Pancreas (tissue), 10 donors: ENCODE measurements at regions not wholly inside any gene's neighbourhood (a gene's known extent, or its start where the extent isn't known, plus 50 kb on each side); places are given as distances from the start of the nearest gene placed in this dataset.

ENCODE experiments used
- ATAC-seq, 4 donors: fragments of 200-7000 bp; cut with Tn5 transposase; one replicate each; pipeline versions ENCODE4 v1.8.0 to v1.9.1; 2020; ENCODE audit warnings: mild to moderate bottlenecking in 4 of 4, moderate library complexity in 4 of 4
- DNase-seq, 6 donors: peaks; one replicate each; pipeline ENCODE4 v3.0.0-alpha.2; 2020
- FAIRE-seq: peaks from 2 replicates; lab custom pipeline; 2012; peaks lifted over from hg19 to GRCh38; lab: Jason Lieb, UNC
- H3K27ac ChIP-seq, 4 donors: fragments of 200-600 bp; sonication (generic); 1 replicate in 3 of 4; 2 replicates in 1 of 4; pipeline versions ENCODE4 v1.5.0 to v1.8.0; 2020
- H3K27me3 ChIP-seq, 4 donors: fragments of 200-600 bp; one replicate each; pipeline ENCODE4 v1.8.0; 2021
- H3K36me3 ChIP-seq, 3 donors: fragments of 200-600 bp; sonication (generic) in 1 of 3; one replicate each; pipeline versions ENCODE4 v1.5.0 to v1.8.0; 2020 to 2021
- H3K4me1 ChIP-seq, 3 donors: fragments of 200-600 bp; one replicate each; pipeline ENCODE4 v1.8.0; 2021
- H3K4me3 ChIP-seq, 4 donors: fragments of 200-600 bp; sonication (generic) in 2 of 4; one replicate each; pipeline versions ENCODE4 v1.5.0 to v1.8.0; 2020 to 2021
- H3K9me3 ChIP-seq, 4 donors: fragments of 200-600 bp; one replicate each; pipeline ENCODE4 v1.8.0; 2021
- CTCF ChIP-seq, 4 donors: fragments of 200-600 bp; sonication (generic) in 3 of 4; IDR thresholded peaks; one replicate each; pipeline versions ENCODE4 v1.5.0 to v1.8.0; 2021; ENCODE audit warnings: antibody characterized with exemption in 4 of 4
- WGBS, 2 donors: extraction: QIAGEN DNeasy Blood & Tissue Kit; methylation state at CpG; one replicate each; pipeline ENCODE4 v1.1.7; 2013; 5-methylcytosine and 5-hydroxymethylcytosine counted together
- intact Hi-C, 3 donors: fragments of 100-400 bp; cut with DNase I; formaldehyde crosslinking; loops; one replicate each; pipeline versions ENCODE4 v1.11.1 to v1.14.2; 2022
- donor health status: healthy with polysubstance abuse.
- donor health status: DM: no; HTN: no; CAD: no; lungs with moderate emphysema.
- donor health status: DM: no; HTN: no; CAD: no.
- donor health status: control.
- donor health status: control.
- donor health status: Bipolar disorder and iron deficiency.
- donor health status: DM: yes; HTN: yes; CAD: no.
- donor health status: DM: no; HTN: no; CAD: no.
- donor health status: DM: no; HTN: no; CAD: no.
- donor health status: DM: yes; HTN: yes; CAD: no.

GRCh38 chr18:71329114-71329513 is 1040.3 kb downstream of the SOCS6 start:
- Histone ChIP-seq H3K9me3 (no peaks in the 10 kb centered on the region), H3K36me3 (no peaks in the 10 kb centered on the region), H3K4me3 (no peak overlapping the region), H3K4me1 (no peaks in the 10 kb centered on the region), H3K27ac (no peak overlapping the region), H3K27me3 (no peaks in the 10 kb centered on the region)
- no peak for TF ChIP-seq CTCF (IDR thresholded peaks at IDR 0.05)
- DNase-seq (no peak), FAIRE-seq (no peak), ATAC-seq (no peak)
- intact Hi-C loops, result no loop called here
- 71 to 80% methylated on average over 3 of the region's 3 CpGs for WGBS, 2 donors

DNA sequence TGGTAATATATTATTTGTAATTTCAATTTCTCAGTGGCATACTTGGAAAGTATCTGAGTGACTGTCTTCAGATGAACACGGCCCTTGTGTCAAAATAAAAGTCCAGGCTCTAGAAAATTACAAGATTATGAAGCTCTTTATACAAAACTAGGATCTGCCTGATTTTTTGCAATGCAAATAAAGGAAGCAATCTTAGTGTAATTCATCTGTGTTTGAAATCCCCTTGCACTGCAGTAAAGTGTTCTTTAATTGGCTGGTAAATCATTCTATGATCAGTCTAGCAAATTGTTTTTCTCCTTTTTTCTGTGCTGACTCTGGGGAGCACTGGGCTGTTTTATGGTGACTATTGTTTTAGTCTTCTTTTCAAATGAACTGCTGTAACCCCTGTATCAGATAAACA is 1039.0 kb downstream of the SOCS6 start:
- Histone ChIP-seq H3K4me1 (no peaks in the 10 kb centered on the region), H3K9me3 (no peaks in the 10 kb centered on the region), H3K4me3 (no peak overlapping the region), H3K27ac (no peak overlapping the region), H3K27me3 (no peaks in the 10 kb centered on the region), H3K36me3 (no peaks in the 10 kb centered on the region)
- 12 to 19% methylated on average over 1 of the region's 1 CpG for WGBS, 2 donors
- DNase-seq (no peak), FAIRE-seq (no peak), ATAC-seq (no peak)
- no peak for TF ChIP-seq CTCF (IDR thresholded peaks at IDR 0.05)
- intact Hi-C loops, result no loop called here

DNA sequence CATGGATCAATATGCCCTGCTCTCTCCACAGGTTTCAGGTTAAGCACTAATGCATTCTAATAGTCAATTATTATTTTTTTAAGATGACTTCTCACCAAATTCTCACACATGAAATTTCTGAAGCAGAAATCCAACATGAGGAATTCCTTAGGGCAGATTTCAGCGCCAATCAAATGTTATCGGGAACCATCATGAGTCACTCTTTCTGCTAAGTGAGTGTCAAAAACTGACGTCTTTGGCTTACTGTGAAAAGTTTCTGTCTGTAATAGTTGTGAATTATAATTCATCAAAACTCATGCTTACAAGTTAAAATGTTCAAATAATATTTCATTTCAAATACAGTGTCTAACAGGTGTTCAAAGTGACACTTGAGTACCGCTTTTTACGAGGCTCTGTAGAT is 1038.6 kb downstream of the SOCS6 start:
- no peak for FAIRE-seq
- Histone ChIP-seq H3K4me3 (no peak overlapping the region), H3K36me3 (no peaks in the 10 kb centered on the region), H3K27ac (no peak overlapping the region), H3K27me3 (no peaks in the 10 kb centered on the region), H3K9me3 (no peaks in the 10 kb centered on the region), H3K4me1 (no peaks in the 10 kb centered on the region)
- ATAC-seq, result no peak
- WGBS, 2 donors, result 48 to 65% methylated on average over 5 of the region's 5 CpGs
- DNase-seq, result no peak
- intact Hi-C loops, result no loop called here
- TF ChIP-seq CTCF (IDR thresholded peaks at IDR 0.05), result no peak

- TF ChIP-seq CTCF (IDR thresholded peaks at IDR 0.05), result no peak
- no peaks in the 10 kb centered on the region for H3K9me3 ChIP-seq
- H3K4me3 ChIP-seq, result no peak overlapping the region
- DNase-seq, result no peak
- no peak overlapping the region for H3K27ac ChIP-seq
- ATAC-seq, result no peak
- intact Hi-C loops, result no loop called here
- H3K4me1 ChIP-seq, result no peaks in the 10 kb centered on the region
- no peak for FAIRE-seq
- no peaks in the 10 kb centered on the region for H3K36me3 ChIP-seq
- no peaks in the 10 kb centered on the region for H3K27me3 ChIP-seq
- WGBS, 2 donors, result 56 to 58% methylated on average over 3 of the region's 3 CpGs
These were observed 1038.0 kb downstream of the SOCS6 start for GRCh38 chr18:71326826-71327225.

DNA sequence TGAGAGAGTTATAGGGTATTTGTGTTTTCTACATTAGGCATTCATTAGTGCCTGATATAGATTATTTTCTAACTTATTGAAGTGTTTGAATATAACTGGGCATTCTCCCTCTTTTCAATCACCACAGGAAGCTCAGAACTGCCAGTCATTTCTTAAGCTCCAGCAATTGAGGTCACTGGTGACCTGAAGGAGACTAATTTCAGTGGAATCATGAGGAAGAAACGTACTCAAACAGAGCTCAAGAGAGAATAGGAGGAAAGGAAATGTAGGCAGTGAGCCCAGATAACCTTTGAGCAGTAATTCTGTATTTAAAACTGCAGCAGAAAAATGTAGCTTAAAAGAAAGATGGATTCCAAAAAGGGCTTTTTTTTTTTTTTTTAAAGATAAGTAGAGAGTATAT is 1035.5 kb downstream of the SOCS6 start:
- Histone ChIP-seq H3K4me3 (no peak overlapping the region), H3K4me1 (no peaks in the 10 kb centered on the region), H3K27ac (no peak overlapping the region), H3K9me3 (no peaks in the 10 kb centered on the region), H3K36me3 (no peaks in the 10 kb centered on the region), H3K27me3 (no peaks in the 10 kb centered on the region)
- DNase-seq (no peak), ATAC-seq (no peak), FAIRE-seq (no peak)
- 21 to 29% methylated on average over 1 of the region's 1 CpG for WGBS, 2 donors
- TF ChIP-seq CTCF (IDR thresholded peaks at IDR 0.05), result no peak
- intact Hi-C loops, result no loop called here
